Endothelial cell of umbilical vein (primary cell): ENCODE measurements at regions not wholly inside any gene's neighbourhood (a gene's known extent, or its start where the extent isn't known, plus 50 kb on each side); places are given as distances from the start of the nearest gene placed in this dataset.

Source experiments
- BruUV-seq: library from RNA; stranded (reverse); fragments of 400-500 nt; replicated peaks from 2 replicates; lab custom pipeline; 2021; lab: Mats Ljungman, UMichigan
- CTCF ChIA-PET: fragments of 300-600, 350-600 bp; sonication (Branson Sonifier 250); formaldehyde crosslinking; loops from one replicate; lab custom pipeline; 2021; ENCODE audit warnings: antibody characterized with exemption, inconsistent platforms; lab: Charles Lee
- POLR2A ChIA-PET: fragments of 300-600, 350-600 bp; sonication (Branson Sonifier 250); formaldehyde crosslinking; loops from one replicate; lab custom pipeline; 2021; ENCODE audit warnings: antibody characterized with exemption, inconsistent platforms; lab: Charles Lee
- DNase-seq: peaks from one replicate; pipeline ENCODE4 v3.0.0-alpha.2; 2011; ENCODE audit warnings: low read depth, low spot score
- FAIRE-seq: peaks from 2 replicates; lab custom pipeline; 2011; peaks lifted over from hg19 to GRCh38; lab: Jason Lieb, UNC
- H2AFZ ChIP-seq: 2 replicates; pipeline ENCODE4 v1.6.0; 2012; ENCODE audit warnings: low read depth, low read length, control low read depth, inconsistent platforms
- H3K27ac ChIP-seq: 2 replicates; pipeline ENCODE4 v1.5.1; 2011; ENCODE audit warnings: low read depth, mild to moderate bottlenecking, control low read depth, low read length, moderate library complexity; ENCODE audit not compliant: insufficient read depth
- H3K27me3 ChIP-seq, 2 experiments: 2 replicates each; pipeline versions ENCODE4 v1.6.0 to v1.6.1; 2011; ENCODE audit warnings: low read length in 2 of 2, mixed read lengths in 1 of 2; ENCODE audit not compliant: control insufficient read depth in 2 of 2, insufficient read depth in 2 of 2
- H3K36me3 ChIP-seq, 2 experiments: 2 replicates in 1 of 2; 3 replicates in 1 of 2; pipeline ENCODE4 v1.5.1; 2011; ENCODE audit warnings: low read length in 2 of 2, mild to moderate bottlenecking in 1 of 2, moderate library complexity in 1 of 2; ENCODE audit not compliant: control insufficient read depth in 2 of 2, insufficient read depth in 2 of 2; ENCODE audit errors: extremely low read depth in 1 of 2
- H3K4me1 ChIP-seq: 3 replicates; pipeline ENCODE4 v1.5.1; 2011; ENCODE audit warnings: mild to moderate bottlenecking, low read length; ENCODE audit not compliant: control insufficient read depth, insufficient read depth; ENCODE audit errors: extremely low read depth
- H3K4me2 ChIP-seq: 2 replicates; pipeline ENCODE4 v1.6.1; 2011; ENCODE audit warnings: low read length, control low read depth, mixed read lengths; ENCODE audit not compliant: insufficient read depth
- H3K4me3 ChIP-seq, 3 experiments: fragments of 200-600 bp in 1 of 3; sonication (generic), shearing (Covaris generic) in 1 of 3; replicated peaks in 1 of 3; 2 replicates each; pipeline ENCODE4 v1.5.1; 2011 to 2016; ENCODE audit warnings: control low read depth in 3 of 3, low read length in 3 of 3, mild to moderate bottlenecking in 2 of 3, inconsistent platforms in 1 of 3, low read depth in 1 of 3, moderate library complexity in 1 of 3; ENCODE audit not compliant: insufficient read depth in 1 of 3
- H3K79me2 ChIP-seq: 2 replicates; pipeline ENCODE4 v1.6.0; 2012; ENCODE audit warnings: low read length, inconsistent platforms; ENCODE audit not compliant: control insufficient read depth, insufficient read depth
- H3K9ac ChIP-seq: replicated peaks from 2 replicates; pipeline ENCODE3; 2011; ENCODE audit warnings: low read length, control low read depth; ENCODE audit not compliant: insufficient read depth; ENCODE audit errors: extremely low read depth
- H3K9me1 ChIP-seq: replicated peaks from 3 replicates; pipeline ENCODE4 v1.6.0; 2011; ENCODE audit warnings: mild to moderate bottlenecking, low read length; ENCODE audit not compliant: control insufficient read depth, insufficient read depth; ENCODE audit errors: extremely low read depth
- H3K9me3 ChIP-seq: replicated peaks from 2 replicates; pipeline ENCODE4 v1.5.1; 2012; ENCODE audit warnings: low read length, inconsistent platforms; ENCODE audit not compliant: control insufficient read depth, insufficient read depth
- H4K20me1 ChIP-seq: replicated peaks from 2 replicates; pipeline ENCODE3; 2011; ENCODE audit warnings: mild to moderate bottlenecking, low read length; ENCODE audit not compliant: control insufficient read depth, insufficient read depth; ENCODE audit errors: extremely low read depth
- EZH2 ChIP-seq: IDR thresholded peaks from 2 replicates; pipeline ENCODE4 v1.6.1; 2012; ENCODE audit warnings: borderline replicate concordance, low read depth, mild to moderate bottlenecking, moderate library complexity, low read length, inconsistent platforms; ENCODE audit not compliant: severe bottlenecking
- FOS ChIP-seq: IDR thresholded peaks from 2 replicates; pipeline ENCODE4 v1.6.1; 2011; ENCODE audit warnings: mild to moderate bottlenecking, low read length, moderate library complexity, borderline replicate concordance; ENCODE audit not compliant: insufficient read depth
- GATA2 ChIP-seq: IDR thresholded peaks from 2 replicates; pipeline ENCODE4 v1.7.0; 2011; ENCODE audit warnings: low read depth, mild to moderate bottlenecking, moderate library complexity, mixed read lengths, low read length; ENCODE audit not compliant: insufficient read length, insufficient read depth
- JUN ChIP-seq: IDR thresholded peaks from 2 replicates; pipeline ENCODE4 v1.6.1; 2011; ENCODE audit warnings: borderline replicate concordance, low read depth; ENCODE audit not compliant: insufficient read length, insufficient read depth
- MYC ChIP-seq: IDR thresholded peaks from one replicate; pipeline ENCODE4 v1.6.1; 2011; ENCODE audit warnings: mild to moderate bottlenecking, low read depth, low read length
- POLR2A ChIP-seq: IDR thresholded peaks from 2 replicates; pipeline ENCODE4 v1.6.1; 2012; ENCODE audit warnings: low read depth, mild to moderate bottlenecking, control low read depth, low read length
- POLR2AphosphoS5 ChIP-seq: IDR thresholded peaks from 2 replicates; pipeline ENCODE4 v1.6.1; 2012; ENCODE audit warnings: low read depth, mild to moderate bottlenecking, control low read depth, low read length, moderate library complexity; ENCODE audit not compliant: insufficient read depth
- dilution Hi-C: fragments of 300-500 bp; cut with MboI; formaldehyde crosslinking; loops from one replicate; pipeline ENCODE4 v1.15.0; 2019; ENCODE audit warnings: low sequenced_read_pairs; ENCODE audit not compliant: extremely low pct_ligation_motif_present
- intact Hi-C: fragments of 100-400 bp; cut with micrococcal nuclease; formaldehyde crosslinking; loops from one replicate; pipeline ENCODE4 v1.10.0; 2022
- TF ChIP-seq, protein P1 (sequence below), 2 donors: IDR thresholded peaks; 1 replicate in 1 of 2; 2 replicates in 1 of 2; pipeline ENCODE4 v1.5.1; 2011; ENCODE audit warnings: low read length in 2 of 2, mild to moderate bottlenecking in 2 of 2, moderate library complexity in 2 of 2, control low read depth in 1 of 2, inconsistent platforms in 1 of 2, low read depth in 1 of 2; ENCODE audit not compliant: insufficient read depth in 1 of 2; ENCODE audit errors: extremely low read depth in 1 of 2
- TF ChIP-seq, protein P2 (sequence below): IDR thresholded peaks from 2 replicates; pipeline ENCODE4 v1.6.1; 2011; ENCODE audit not compliant: insufficient read depth, insufficient read length

GRCh38 chr14:44576356-44576755 is 69.3 kb upstream of the FSCB start:
- no peak overlapping the region for H3K4me3 ChIP-seq
- no peak overlapping the region for H2AFZ ChIP-seq
- POLR2A ChIA-PET, result no interaction called here
- H3K79me2 ChIP-seq, result no peaks in the 10 kb centered on the region
- H3K4me2 ChIP-seq, result no peak overlapping the region
- dilution Hi-C loops (no loop called here), intact Hi-C loops (no loop called here)
- FAIRE-seq (no peak), DNase-seq (no peak)
- H3K4me1 ChIP-seq, result no peaks in the 10 kb centered on the region
- H3K36me3 ChIP-seq, result no peaks in the 10 kb centered on the region
- no peak overlapping the region for H3K27ac ChIP-seq
- H3K27me3 ChIP-seq, result no peaks in the 10 kb centered on the region
- no peaks in the 10 kb centered on the region for H4K20me1 ChIP-seq
- H3K9ac ChIP-seq, result no peak overlapping the region
- no peaks in the 10 kb centered on the region for H3K9me3 ChIP-seq
- no TSS peak for BruUV-seq
- CTCF ChIA-PET, result no interaction called here
- TF ChIP-seq, protein P1, sequence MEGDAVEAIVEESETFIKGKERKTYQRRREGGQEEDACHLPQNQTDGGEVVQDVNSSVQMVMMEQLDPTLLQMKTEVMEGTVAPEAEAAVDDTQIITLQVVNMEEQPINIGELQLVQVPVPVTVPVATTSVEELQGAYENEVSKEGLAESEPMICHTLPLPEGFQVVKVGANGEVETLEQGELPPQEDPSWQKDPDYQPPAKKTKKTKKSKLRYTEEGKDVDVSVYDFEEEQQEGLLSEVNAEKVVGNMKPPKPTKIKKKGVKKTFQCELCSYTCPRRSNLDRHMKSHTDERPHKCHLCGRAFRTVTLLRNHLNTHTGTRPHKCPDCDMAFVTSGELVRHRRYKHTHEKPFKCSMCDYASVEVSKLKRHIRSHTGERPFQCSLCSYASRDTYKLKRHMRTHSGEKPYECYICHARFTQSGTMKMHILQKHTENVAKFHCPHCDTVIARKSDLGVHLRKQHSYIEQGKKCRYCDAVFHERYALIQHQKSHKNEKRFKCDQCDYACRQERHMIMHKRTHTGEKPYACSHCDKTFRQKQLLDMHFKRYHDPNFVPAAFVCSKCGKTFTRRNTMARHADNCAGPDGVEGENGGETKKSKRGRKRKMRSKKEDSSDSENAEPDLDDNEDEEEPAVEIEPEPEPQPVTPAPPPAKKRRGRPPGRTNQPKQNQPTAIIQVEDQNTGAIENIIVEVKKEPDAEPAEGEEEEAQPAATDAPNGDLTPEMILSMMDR (IDR thresholded peaks at IDR 0.05; ENCODE audit: extremely low read depth in 1 of 2, insufficient read depth in 1 of 2, low read depth in 1 of 2, low read length in 2 of 2), result no peak
- no peak for TF ChIP-seq JUN
- TF ChIP-seq MYC, result no peak
- TF ChIP-seq, protein P2, sequence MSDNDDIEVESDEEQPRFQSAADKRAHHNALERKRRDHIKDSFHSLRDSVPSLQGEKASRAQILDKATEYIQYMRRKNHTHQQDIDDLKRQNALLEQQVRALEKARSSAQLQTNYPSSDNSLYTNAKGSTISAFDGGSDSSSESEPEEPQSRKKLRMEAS, result no peak
- no peak for TF ChIP-seq FOS
- TF ChIP-seq POLR2AphosphoS5, result no peak
- TF ChIP-seq GATA2, result no peak
- TF ChIP-seq POLR2A, result no peak
- TF ChIP-seq EZH2, result no peak
- no peaks in the 10 kb centered on the region for H3K9me1 ChIP-seq
